Activated CD4-positive, alpha-beta T cell treated with anti-CD3 and anti-CD28 coated beads for 48 hours (primary cell): ENCODE measurements at regions not wholly inside any gene's neighbourhood (a gene's known extent, or its start where the extent isn't known, plus 50 kb on each side); places are given as distances from the start of the nearest gene placed in this dataset.
"Not testable (repeated sequence)": the region's sequence is repeated elsewhere in the genome, so short reads cannot be mapped to it uniquely, and the experiment has no call there.

Experiments used
- DNase-seq: peaks from one replicate; pipeline ENCODE4 v3.0.0-alpha.2; 2020

- DNase-seq, result no peak
Observed at GRCh38 chr17:62149961-62150360, 84.9 kb upstream of the MED13 start.

GRCh38 chr17:62147284-62147683 lies 82.2 kb upstream of the MED13 start:
- DNase-seq, result no peak

- no peak for DNase-seq
Observed at GRCh38 chr17:62140836-62141235, 75.8 kb upstream of the MED13 start.

DNA sequence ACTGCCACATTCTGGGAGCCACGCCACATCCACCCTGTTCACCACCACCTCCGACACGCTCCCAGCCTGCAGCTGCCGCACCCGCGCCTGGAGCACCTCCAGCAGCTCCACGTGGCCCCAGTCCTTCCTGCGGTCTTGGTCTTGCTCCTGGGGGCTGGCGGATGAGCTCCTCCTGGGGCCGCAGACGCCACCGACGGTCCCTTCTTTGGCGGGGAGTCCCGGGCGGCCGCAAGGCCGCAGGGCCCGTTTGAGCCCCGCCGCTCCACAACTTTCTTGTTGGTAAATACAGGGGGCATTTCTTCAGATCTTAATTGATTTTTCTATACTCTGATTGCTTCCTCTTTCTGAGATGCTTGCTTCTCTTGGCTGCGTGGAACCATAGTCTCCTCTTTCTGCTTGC lies 75.3 kb upstream of the MED13 start:
- DNase-seq, result no peak

- DNase-seq, result not testable (repeated sequence)
Observed at GRCh38 chr17:62139690-62140354, 74.7 kb upstream of the MED13 start.

DNA sequence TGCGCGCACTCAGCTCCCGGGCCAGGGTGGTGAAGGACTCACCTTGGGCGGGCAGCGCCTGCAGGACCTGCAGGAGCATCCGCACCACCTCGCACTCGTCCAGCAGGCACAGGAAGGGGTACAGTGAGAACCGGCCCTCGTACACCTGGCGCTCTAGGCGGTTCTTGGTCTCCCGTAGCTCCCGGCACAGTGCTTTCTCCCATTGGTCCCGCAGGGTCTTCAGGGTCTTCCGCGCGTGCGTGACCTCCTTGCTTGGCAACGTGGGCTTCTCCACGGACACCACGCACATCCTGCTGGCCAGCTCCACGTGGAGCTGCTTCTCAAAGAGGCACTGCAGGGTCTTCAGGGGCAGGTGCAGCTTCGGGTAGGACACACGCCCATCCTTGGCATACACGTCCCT lies 74.1 kb upstream of the MED13 start:
- no peak for DNase-seq

DNA sequence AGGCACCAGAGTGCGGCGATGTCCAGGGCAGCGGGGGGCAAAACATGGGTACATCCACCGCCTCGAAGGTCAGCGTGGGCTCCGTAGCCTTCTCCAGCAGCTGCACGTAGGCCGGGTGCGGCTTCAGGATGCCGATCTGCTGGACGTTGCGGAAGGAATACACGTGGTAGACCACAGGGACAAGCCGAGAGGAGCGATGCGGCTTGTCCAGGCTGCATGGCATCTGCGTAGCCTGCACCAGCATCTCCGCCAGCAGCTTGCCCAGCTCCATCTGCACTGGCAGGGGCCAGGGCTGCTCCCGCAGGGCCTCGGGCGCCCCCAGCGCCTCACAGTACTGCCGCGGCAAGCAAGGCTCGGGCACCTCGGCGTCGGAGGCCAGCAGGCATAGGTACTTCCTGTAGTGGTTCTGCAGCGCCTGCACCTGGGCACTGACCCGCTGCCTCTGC lies 73.6 kb upstream of the MED13 start:
- peak; percentile 43 for DNase-seq

- peak; percentile 19 for DNase-seq
Observed at GRCh38 chr17:62137734-62138624, 72.9 kb upstream of the MED13 start.

DNA sequence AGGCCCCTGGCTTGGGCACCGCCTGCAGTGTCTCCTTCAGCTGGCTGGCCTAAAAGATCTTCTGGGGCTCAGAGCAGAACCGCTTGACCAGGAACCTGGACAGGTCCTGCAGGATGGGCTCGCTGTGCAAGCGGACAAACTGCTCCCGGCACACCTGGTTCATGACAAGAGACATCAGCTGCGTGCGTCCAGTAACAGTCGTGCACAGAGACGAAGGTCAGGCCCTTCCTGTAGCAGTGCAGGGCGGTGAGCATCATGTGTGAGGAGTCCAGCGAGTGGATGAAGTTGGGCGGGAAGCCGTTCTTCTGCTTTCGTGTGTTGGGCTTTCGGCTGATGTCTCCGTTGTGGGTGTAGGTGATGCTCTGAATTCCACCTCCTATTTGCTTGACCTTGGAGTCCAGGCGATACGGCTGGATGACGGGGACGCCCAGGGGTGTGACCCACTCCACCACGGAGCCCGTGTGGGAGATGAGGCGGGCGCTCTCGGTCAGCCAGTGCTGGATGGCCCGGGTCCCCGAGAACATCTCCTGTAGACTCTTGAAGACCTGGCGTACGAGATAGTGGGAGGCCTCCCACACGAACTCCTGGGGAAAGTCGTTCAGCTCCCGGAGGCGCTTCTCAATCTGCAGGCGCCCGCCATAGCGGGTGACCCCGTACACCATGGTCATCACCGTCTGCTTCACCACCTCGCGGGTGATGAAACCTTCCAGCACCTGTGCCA lies 72.1 kb upstream of the MED13 start:
- not testable (repeated sequence) for DNase-seq

DNA sequence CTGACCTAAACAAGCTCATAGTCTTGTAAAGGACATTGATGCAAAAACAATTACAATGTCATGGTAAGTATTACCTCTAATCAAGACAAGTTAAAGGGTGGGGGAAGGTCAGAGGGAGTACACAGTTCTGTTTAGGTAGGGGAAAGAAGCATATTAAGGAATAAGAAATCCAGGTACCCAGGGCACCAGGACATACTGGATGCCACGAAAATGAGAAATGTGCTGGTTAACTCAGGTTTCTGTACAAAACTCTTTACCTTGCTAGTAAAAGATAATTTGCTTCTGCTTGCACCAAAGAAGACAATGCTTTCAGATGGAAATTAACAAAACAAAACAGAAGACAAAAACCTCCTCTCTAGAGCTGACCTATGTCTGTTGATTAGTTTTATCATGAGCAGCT lies 70.7 kb upstream of the MED13 start:
- DNase-seq, result no peak

- not testable (repeated sequence) for DNase-seq
Observed at GRCh38 chr17:62135096-62135495, 70.0 kb upstream of the MED13 start.

DNA sequence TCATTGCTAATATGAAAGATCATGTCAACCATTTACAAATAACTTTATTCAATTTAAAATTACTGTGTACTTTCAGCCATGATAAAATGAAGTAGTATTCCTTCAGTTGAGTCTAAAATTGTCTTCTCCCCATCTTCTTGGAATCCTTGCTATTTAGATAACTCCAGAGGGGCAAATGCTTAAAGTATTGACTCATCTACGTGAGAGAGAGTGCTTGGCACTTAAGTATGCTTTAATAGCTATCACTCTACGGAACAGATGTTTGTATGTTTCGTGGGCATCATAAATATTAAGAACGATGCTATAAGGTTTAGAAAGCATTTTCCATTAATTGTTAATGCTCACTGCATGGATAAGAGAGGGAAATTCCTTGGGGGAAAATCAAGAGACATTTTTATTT lies 69.3 kb upstream of the MED13 start:
- DNase-seq, result no peak

GRCh38 chr17:62131271-62131670 lies 66.2 kb upstream of the MED13 start:
- not testable (repeated sequence) for DNase-seq

GRCh38 chr17:62130739-62131138 lies 65.7 kb upstream of the MED13 start:
- no peak for DNase-seq

- no peak for DNase-seq
Observed at GRCh38 chr17:62126292-62126691, 61.2 kb upstream of the MED13 start.

DNA sequence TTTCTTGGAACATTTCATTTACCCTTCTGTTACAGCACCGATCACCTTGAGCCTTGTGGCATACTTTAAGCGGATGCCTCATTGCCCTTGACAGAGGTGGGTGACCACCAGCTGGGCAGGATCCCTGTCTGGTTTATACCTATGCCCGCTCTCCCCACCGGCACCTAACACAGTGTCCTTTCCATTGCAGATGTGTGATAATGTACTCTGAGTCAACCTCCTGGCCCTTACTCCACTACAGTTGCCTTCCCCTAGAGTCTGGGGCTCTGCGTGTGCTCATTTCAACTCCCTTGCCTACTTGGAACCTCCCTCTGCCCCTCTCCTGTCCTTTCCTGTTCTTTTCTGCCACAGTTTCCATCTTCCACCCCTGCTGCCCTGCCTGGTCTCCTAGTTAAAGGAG lies 60.2 kb upstream of the MED13 start:
- no peak for DNase-seq

GRCh38 chr17:62121025-62121730 lies 56.1 kb upstream of the MED13 start:
- no peak for DNase-seq

GRCh38 chr17:62119373-62119772 lies 54.3 kb upstream of the MED13 start:
- DNase-seq, result no peak
